HCT116 (cell line): ENCODE measurements at regions not wholly inside any gene's neighbourhood (a gene's known extent, or its start where the extent isn't known, plus 50 kb on each side); places are given as distances from the start of the nearest gene placed in this dataset.

Source experiments
- ATAC-seq: fragments of 200-7000 bp; cut with Tn5 transposase; 2 replicates; pipeline ENCODE4 v1.9.1; 2020; ENCODE audit warnings: mild to moderate bottlenecking, moderate library complexity
- BruUV-seq: library from RNA; stranded (reverse); fragments of 400-500 nt; replicated peaks from 2 replicates; lab custom pipeline; 2021; lab: Mats Ljungman, UMichigan
- CTCF ChIA-PET: fragments of 300-600 bp; sonication (Branson Sonifier 250); formaldehyde crosslinking; loops from one replicate; lab custom pipeline; 2021; ENCODE audit warnings: antibody characterized with exemption; lab: Charles Lee
- POLR2A ChIA-PET: fragments of 300-600, 350-600 bp; sonication (Branson Sonifier 250); formaldehyde crosslinking; loops from one replicate; lab custom pipeline; 2021; ENCODE audit warnings: antibody characterized with exemption; lab: Charles Lee
- RAD21 ChIA-PET, 2 experiments: fragments of 300-600 bp; sonication (Branson Sonifier 250); formaldehyde crosslinking; loops; one replicate each; lab custom pipeline; 2023; ENCODE audit warnings: low total read pairs in 2 of 2; ENCODE audit not compliant: uncharacterized antibody in 2 of 2, unreplicated experiment in 2 of 2, low non-redundant PET in 1 of 2; lab: Charles Lee
- DNase-seq: peaks from one replicate; pipeline ENCODE4 v3.0.0-alpha.2; 2010; ENCODE audit warnings: low read depth, low spot score
- H2AFZ ChIP-seq: fragments of 200-600 bp; shearing (Covaris generic), sonication (generic); 2 replicates; pipeline ENCODE4 v1.6.1; 2017; ENCODE audit warnings: low read depth, mixed run types, mixed read lengths, antibody characterized with exemption, low read length; ENCODE audit not compliant: poor library complexity, severe bottlenecking
- H3K27ac ChIP-seq: 2 replicates; pipeline ENCODE4 v1.5.1; 2012; ENCODE audit warnings: low read depth, low read length
- H3K27me3 ChIP-seq: fragments of 200-600 bp; sonication (generic); 2 replicates; pipeline ENCODE4 v1.6.1; 2016; ENCODE audit warnings: mixed run types, low read length, mixed read lengths; ENCODE audit not compliant: insufficient read depth
- H3K36me3 ChIP-seq, 2 experiments: fragments of 200-500 bp in 1 of 2; fragments of 200-600 bp in 1 of 2; sonication (Bioruptor generic) in 1 of 2; sonication (generic) in 1 of 2; 2 replicates each; pipeline versions ENCODE4 v1.5.1 to v1.6.1; 2014 to 2016; ENCODE audit warnings: low read length in 2 of 2, inconsistent platforms in 1 of 2, mixed read lengths in 1 of 2, mixed run types in 1 of 2; ENCODE audit not compliant: insufficient read depth in 2 of 2, control insufficient read depth in 1 of 2
- H3K4me1 ChIP-seq, 2 experiments: fragments of 200-600 bp in 1 of 2; sonication (generic) in 1 of 2; 2 replicates each; pipeline versions ENCODE4 v1.5.1 to v1.6.1; 2012 to 2017; ENCODE audit warnings: low read length in 2 of 2, inconsistent platforms in 1 of 2, mild to moderate bottlenecking in 1 of 2, mixed read lengths in 1 of 2, mixed run types in 1 of 2, moderate library complexity in 1 of 2; ENCODE audit not compliant: insufficient read depth in 2 of 2, control insufficient read depth in 1 of 2
- H3K4me2 ChIP-seq: fragments of 200-600 bp; sonication (generic); 2 replicates; pipeline ENCODE4 v1.6.1; 2017; ENCODE audit warnings: mixed run types, low read length, mixed read lengths
- H3K4me3 ChIP-seq, 2 experiments: fragments of 200-600 bp in 1 of 2; sonication (generic) in 1 of 2; replicated peaks in 1 of 2; 2 replicates each; pipeline ENCODE4 v1.5.1; 2011 to 2016; ENCODE audit warnings: low read length in 2 of 2, control low read depth in 1 of 2, low read depth in 1 of 2, mild to moderate bottlenecking in 1 of 2, mixed read lengths in 1 of 2, mixed run types in 1 of 2
- H3K79me2 ChIP-seq: fragments of 200-600 bp; sonication (generic); 2 replicates; pipeline ENCODE4 v1.6.1; 2017; ENCODE audit warnings: mild to moderate bottlenecking, mixed run types, low read length, moderate library complexity, mixed read lengths; ENCODE audit not compliant: insufficient read depth
- H3K9ac ChIP-seq: fragments of 200-600 bp; sonication (generic); 2 replicates; pipeline ENCODE4 v1.6.1; 2016; ENCODE audit warnings: low read length, mixed read lengths
- H3K9me2 ChIP-seq: fragments of 200-600 bp; sonication (generic), shearing (Covaris generic); 2 replicates; pipeline ENCODE4 v1.6.1; 2017; ENCODE audit warnings: mixed run types, mild to moderate bottlenecking, moderate library complexity; ENCODE audit not compliant: insufficient read depth
- H3K9me3 ChIP-seq, 2 experiments: fragments of 200-500 bp in 1 of 2; fragments of 200-600 bp in 1 of 2; sonication (Bioruptor generic) in 1 of 2; sonication (generic) in 1 of 2; 2 replicates each; pipeline ENCODE4 v1.6.1; 2014 to 2017; ENCODE audit warnings: low read length in 2 of 2, mixed read lengths in 2 of 2, inconsistent platforms in 1 of 2, low read depth in 1 of 2, mild to moderate bottlenecking in 1 of 2, mixed run types in 1 of 2, moderate library complexity in 1 of 2; ENCODE audit not compliant: control insufficient read depth in 1 of 2, insufficient read depth in 1 of 2
- H4K20me1 ChIP-seq: fragments of 200-600 bp; sonication (generic), shearing (Covaris generic); 2 replicates; pipeline ENCODE4 v1.6.1; 2017; ENCODE audit warnings: mixed run types, mild to moderate bottlenecking, moderate library complexity; ENCODE audit not compliant: insufficient read depth
- CBX3 ChIP-seq: IDR thresholded peaks from 2 replicates; pipeline ENCODE4 v1.6.1; 2012; ENCODE audit warnings: low read depth
- CTCF ChIP-seq, 3 experiments: fragments of 200-600 bp in 1 of 3; sonication (generic) in 1 of 3; IDR thresholded peaks in 2 of 3; conservative IDR thresholded peaks in 1 of 3; 2 replicates each; pipeline ENCODE4 v1.5.1; 2012 to 2017; ENCODE audit warnings: low read depth in 2 of 3, low read length in 2 of 3, antibody characterized with exemption in 1 of 3, borderline replicate concordance in 1 of 3, control low read depth in 1 of 3, mild to moderate bottlenecking in 1 of 3, mixed read lengths in 1 of 3, mixed run types in 1 of 3, moderate library complexity in 1 of 3; ENCODE audit not compliant: insufficient read depth in 1 of 3
- EGR1 ChIP-seq: IDR thresholded peaks from 2 replicates; pipeline ENCODE4 v1.6.1; 2012; ENCODE audit warnings: low read depth
- ELF1 ChIP-seq: IDR thresholded peaks from 2 replicates; pipeline ENCODE4 v1.6.1; 2012; ENCODE audit warnings: low read depth, borderline replicate concordance
- EZH2 ChIP-seq: fragments of 200-600 bp; sonication (generic); IDR thresholded peaks from 2 replicates; pipeline ENCODE4 v1.6.1; 2017; ENCODE audit warnings: antibody characterized with exemption, mixed run types
- EZH2phosphoT487 ChIP-seq: fragments of 200-600 bp; IDR thresholded peaks from 2 replicates; pipeline ENCODE4 v1.6.1; 2018; ENCODE audit warnings: antibody characterized with exemption, borderline replicate concordance
- FOSL1 ChIP-seq: IDR thresholded peaks from 2 replicates; pipeline ENCODE4 v1.6.1; 2012; ENCODE audit warnings: low read depth
- JUND ChIP-seq: IDR thresholded peaks from 2 replicates; pipeline ENCODE4 v1.6.1; 2012
- POLR2A ChIP-seq: IDR thresholded peaks from 2 replicates; pipeline ENCODE4 v1.7.0; 2011; ENCODE audit warnings: borderline replicate concordance; ENCODE audit not compliant: insufficient read depth, insufficient read length; ENCODE audit errors: extremely low read depth
- POLR2AphosphoS5 ChIP-seq: IDR thresholded peaks from 2 replicates; pipeline ENCODE4 v1.6.1; 2011; ENCODE audit warnings: mild to moderate bottlenecking, low read depth, low read length, moderate library complexity
- RAD21 ChIP-seq: IDR thresholded peaks from 2 replicates; pipeline ENCODE4 v1.6.1; 2012; ENCODE audit warnings: low read depth, mild to moderate bottlenecking
- REST ChIP-seq: IDR thresholded peaks from 2 replicates; pipeline ENCODE4 v1.6.1; 2012; ENCODE audit warnings: low read depth
- SIN3A ChIP-seq: IDR thresholded peaks from 2 replicates; pipeline ENCODE4 v1.6.1; 2012; ENCODE audit warnings: low read depth
- SP1 ChIP-seq: IDR thresholded peaks from 2 replicates; pipeline ENCODE4 v1.6.1; 2012; ENCODE audit warnings: low read depth
- SRF ChIP-seq: IDR thresholded peaks from 2 replicates; pipeline ENCODE4 v1.6.1; 2012; ENCODE audit warnings: low read depth
- TCF7L2 ChIP-seq: IDR thresholded peaks from 2 replicates; pipeline ENCODE4 v1.7.0; 2011; ENCODE audit warnings: borderline replicate concordance, inconsistent platforms; ENCODE audit not compliant: insufficient read depth, insufficient read length; ENCODE audit errors: extremely low read depth
- YY1 ChIP-seq: IDR thresholded peaks from 2 replicates; pipeline ENCODE4 v1.6.1; 2011; ENCODE audit warnings: low read length, low read depth, moderate library complexity, mild to moderate bottlenecking; ENCODE audit not compliant: insufficient replicate concordance; ENCODE audit errors: extremely low read depth
- ZBTB33 ChIP-seq: IDR thresholded peaks from 2 replicates; pipeline ENCODE4 v1.6.1; 2011; ENCODE audit warnings: mild to moderate bottlenecking, low read length, moderate library complexity; ENCODE audit not compliant: insufficient replicate concordance; ENCODE audit errors: extremely low read depth
- ZFX ChIP-seq: fragments of 450-650 bp; IDR thresholded peaks from 2 replicates; pipeline ENCODE4 v1.6.1; 2017
- ZNF274 ChIP-seq: fragments of 200-500 bp; sonication (Bioruptor generic); IDR thresholded peaks from 2 replicates; pipeline ENCODE4 v1.6.1; 2014; ENCODE audit warnings: mild to moderate bottlenecking, low read depth, low read length, inconsistent platforms
- intact Hi-C: fragments of 100-400 bp; cut with micrococcal nuclease; formaldehyde crosslinking; loops from 2 replicates; pipeline ENCODE4 v1.10.0; 2022

- Histone ChIP-seq H3K9ac (no peak overlapping the region), H3K9me3 (peaks cover 0 to 3% of the 10 kb centered on the region in 2 experiments; a peak in 1 of 4 replicates), H3K27ac (no peak overlapping the region), H3K9me2 (no peaks in the 10 kb centered on the region), H4K20me1 (no peaks in the 10 kb centered on the region; the same call in 1 of the 2 replicates), H3K36me3 (no peaks in the 10 kb centered on the region), H3K79me2 (no peaks in the 10 kb centered on the region), H3K27me3 (no peaks in the 10 kb centered on the region), H2AFZ (no peak overlapping the region), H3K4me3 (no peak overlapping the region), H3K4me2 (no peak overlapping the region), H3K4me1 (no peaks in the 10 kb centered on the region)
- no TSS peak for BruUV-seq
- POLR2A ChIA-PET, result no interaction called here
- DNase-seq (no peak), ATAC-seq (no peak)
- CTCF ChIA-PET, result no interaction called here
- TF ChIP-seq REST (no peak), SIN3A (no peak), CBX3 (no peak), SP1 (no peak), YY1 (no peak), EGR1 (no peak), TCF7L2 (no peak), ELF1 (no peak), RAD21 (no peak), POLR2A (no peak), EZH2phosphoT487 (no peak), ZBTB33 (no peak), POLR2AphosphoS5 (no peak), FOSL1 (no peak), SRF (no peak), ZFX (no peak), JUND (no peak), ZNF274 (no peak), CTCF (IDR thresholded peaks at IDR 0.05 in 2 of 3, conservative IDR thresholded peaks at IDR 0.05 in 1 of 3; ENCODE audit: borderline replicate concordance in 1 of 3, insufficient read depth in 1 of 3, low read depth in 2 of 3, low read length in 2 of 3) (no peak), EZH2 (no peak)
- intact Hi-C loops, result no loop called here
- RAD21 ChIA-PET, result no interaction called here
Observed at GRCh38 chr1:107000902-107001301, 55.6 kb upstream of the PRMT6 start.
